HG03575 (cell line): ENCODE measurements at regions not wholly inside any gene's neighbourhood (a gene's known extent, or its start where the extent isn't known, plus 50 kb on each side); places are given as distances from the start of the nearest gene placed in this dataset.

Experiments used
- ATAC-seq: cut with Tn5 transposase; IDR thresholded peaks from one replicate; pipeline ENCODE4 v1.9.1; 2021; ENCODE audit not compliant: unreplicated experiment, insufficient number of reproducible peaks, low FRiP score; ENCODE audit errors: extremely low read depth

DNA sequence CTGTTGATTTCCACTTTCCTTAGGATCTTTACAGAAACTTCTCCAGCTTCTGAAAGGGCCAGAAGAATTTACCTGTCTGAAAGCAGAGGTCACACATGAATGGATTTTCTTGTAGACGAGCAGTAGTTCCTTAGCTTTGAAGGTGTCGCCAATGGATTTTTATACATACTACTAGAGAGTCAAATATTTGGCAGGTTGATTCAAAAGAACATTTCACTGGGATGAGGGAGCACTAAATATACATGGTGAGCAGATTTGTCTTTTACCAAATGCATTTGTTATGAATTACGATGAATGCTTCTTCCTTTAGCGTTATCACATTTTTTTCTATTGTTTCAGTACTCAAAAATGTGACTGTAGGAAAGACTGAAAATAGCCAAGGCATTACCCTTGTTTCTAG, 162.3 kb downstream of the PAX1 start:
- ATAC-seq = no peak

DNA sequence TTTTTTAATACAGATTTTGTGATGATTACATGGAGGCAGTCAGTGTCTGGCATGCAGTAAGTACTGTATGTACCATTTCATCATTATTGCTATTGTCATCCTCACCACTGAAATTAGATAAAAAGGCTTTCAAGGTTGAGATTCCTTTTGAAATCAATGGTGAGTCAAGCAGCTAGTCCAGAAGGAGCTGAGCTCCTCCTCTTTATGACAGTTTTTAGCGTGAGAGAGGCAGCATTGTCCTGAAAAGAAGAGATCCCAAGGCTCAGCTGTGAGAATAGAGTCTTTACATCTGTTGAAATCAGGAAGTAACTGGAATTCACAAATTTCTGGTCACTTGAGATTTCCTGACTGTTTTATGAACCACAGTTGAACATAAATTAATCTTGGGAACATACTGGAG, 161.9 kb downstream of the PAX1 start:
- no peak for ATAC-seq

DNA sequence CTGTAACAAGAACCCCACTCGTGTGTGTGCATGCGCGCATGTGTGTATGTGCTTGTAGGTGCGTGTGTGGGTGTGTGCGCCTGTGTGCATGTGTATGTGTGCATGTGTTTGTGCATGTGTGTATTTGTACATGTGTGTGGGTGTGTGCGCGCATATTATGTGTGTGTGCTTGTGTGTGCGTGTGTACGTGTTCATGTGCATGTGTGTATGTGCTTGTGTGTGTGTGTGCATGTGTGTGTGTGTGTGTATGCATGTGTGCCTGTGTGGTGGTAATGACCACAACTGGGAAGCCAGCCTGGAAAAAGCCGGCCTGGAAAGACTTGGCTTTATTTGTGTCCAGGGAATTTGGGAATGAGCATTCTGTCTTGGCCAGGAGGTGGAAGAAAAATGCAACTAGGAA, 157.5 kb downstream of the PAX1 start:
- ATAC-seq = no peak

DNA sequence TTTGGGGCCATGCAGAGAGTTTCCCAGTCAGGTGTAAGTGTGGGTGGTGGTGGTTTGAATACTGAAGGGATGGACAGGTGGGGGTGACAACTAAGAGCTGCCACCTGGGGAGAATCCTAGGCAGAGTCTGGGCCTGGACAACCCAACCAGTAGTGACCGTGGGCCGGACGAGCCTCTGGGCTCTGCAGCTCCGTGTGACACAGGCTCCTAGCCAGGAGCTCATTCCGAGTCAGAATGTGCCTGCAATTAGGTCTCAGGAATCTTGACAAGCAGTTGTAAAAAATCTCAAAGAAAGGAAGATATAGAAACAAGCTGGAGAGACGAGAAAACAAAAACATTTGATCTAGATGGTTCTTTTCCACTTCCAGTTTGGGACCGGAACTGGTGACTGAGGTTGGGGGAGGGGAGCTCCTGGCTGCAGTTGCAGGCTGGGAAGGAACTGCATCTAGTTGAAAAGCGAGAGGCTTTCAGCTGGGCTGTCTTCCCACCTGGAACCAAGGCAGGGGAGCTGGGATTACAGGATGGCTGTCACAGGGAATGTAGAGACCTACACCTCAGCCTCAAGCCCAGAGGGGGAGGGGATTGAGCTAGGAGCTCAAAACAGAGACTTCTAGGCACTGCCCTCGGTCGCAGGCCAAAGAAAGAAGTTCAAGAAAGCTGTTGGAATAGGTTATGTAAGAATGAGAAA, 156.9 kb downstream of the PAX1 start:
- ATAC-seq = no peak

DNA sequence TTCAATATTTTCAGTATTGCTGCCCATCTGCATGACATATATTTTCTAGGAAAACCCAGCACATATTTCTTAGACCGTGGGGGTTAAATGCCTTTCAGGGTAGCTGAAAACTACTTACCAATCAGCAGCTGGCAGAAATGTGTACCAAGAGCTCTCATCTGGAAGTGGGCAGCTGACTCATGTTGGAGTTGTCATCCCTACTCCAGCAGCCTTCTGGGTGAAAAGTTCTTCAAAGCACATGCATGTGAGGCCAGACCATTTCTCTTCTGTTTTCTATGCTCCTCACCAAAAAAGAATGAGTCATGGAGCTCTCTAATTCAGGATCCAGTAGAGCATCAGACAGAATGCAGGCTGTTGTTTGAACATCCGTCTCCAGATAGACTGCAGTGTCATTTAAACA, 135.5 kb downstream of the PAX1 start:
- ATAC-seq = no peak

DNA sequence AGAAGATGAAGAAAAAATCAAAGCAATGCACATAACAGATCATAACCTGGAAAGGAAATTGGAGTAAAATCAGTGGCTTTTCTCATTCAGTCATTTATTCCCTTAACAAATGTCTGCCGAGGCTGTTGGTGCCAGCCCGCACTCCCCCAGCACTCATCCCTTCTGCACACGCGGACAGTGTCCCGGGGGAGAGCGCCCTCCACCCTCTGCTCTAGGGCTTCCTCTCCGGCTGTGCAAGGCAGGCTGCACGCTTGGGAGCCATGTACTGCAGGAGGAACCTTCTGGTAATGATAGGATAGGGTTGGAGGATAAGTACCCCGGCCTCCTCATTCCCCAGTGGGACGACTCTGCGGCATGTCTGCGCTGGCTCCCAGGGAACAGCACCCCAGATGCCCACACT, 134.5 kb downstream of the PAX1 start:
- no peak for ATAC-seq

DNA sequence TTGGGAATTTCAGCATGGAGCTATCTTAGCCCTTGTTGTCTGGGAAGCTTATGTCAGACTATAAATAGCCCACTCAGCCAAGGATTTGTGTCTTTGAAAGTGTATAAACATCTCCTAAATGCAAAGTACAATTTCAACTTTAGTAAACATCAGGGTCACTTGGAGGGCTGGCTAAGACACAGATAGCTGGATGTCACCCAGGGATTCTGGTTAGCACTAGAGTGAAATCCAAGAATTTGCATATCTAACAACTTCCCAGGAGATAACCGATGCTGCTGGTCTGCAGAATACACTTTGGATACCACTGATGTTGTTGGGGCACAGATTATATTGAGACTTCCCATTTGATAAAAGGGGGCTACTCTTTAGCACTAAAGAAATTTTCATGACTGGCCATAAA, 130.9 kb downstream of the PAX1 start:
- no peak for ATAC-seq

DNA sequence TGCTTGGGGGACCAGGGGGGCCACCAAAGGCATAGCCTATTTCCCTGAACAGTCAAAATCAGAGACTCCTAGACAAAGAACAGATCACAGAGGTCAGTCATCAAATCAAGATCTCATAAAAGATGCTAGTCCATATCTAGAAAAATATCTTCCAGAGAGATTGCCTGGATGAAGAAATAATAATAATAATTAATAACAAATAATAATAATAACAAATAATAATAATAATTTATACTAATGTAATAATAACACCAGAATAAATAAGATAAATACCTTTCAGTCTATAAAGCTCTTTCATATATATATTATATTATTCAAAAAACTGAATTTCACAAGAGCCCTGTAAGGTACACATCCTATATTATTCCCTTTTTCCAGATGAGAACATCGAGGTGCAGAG, 129.6 kb downstream of the PAX1 start:
- no peak for ATAC-seq

DNA sequence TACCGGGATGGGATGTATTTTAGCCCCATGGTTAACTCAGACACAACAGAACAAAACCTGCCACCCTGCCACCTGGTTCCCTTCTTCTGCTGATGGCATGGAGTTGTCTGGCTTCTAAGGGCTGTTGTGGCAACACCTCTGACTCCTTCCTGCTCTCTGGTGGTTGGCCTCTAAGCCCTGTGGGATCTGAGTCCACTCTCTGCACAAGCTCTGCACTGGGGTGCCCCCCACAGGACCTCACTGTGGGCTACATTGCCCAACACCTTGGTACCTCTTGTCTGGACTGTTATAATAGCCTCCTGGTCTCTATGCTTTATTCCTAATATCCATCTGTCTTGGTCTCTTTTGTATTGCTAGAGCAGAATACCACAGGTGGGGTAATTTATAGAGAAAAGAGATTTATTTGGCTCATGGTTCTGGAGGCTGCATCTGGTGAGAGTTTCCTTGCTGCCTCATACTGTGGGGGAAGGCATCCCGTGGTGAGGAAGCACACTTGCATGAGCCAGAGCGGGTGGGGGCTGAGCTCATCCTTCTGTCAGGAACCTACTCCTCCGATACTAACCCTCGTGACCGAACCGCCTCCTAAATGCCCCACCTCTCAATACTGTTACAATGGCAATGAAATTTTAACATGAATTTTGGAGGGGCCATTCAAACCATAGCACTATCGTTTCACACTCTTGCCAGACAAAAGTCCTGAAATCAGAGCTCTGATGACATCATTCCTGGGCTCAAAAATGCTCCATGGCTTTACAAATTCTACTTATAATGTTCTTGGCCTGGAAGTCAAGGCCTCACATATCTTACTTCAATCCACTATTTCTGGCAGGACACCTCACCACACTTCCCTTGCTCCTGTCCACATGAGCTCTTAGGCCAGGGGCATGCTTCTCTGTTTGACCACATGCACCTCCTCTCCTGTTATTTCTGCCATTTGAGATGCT, 127.2 kb downstream of the PAX1 start:
- no peak for ATAC-seq

DNA sequence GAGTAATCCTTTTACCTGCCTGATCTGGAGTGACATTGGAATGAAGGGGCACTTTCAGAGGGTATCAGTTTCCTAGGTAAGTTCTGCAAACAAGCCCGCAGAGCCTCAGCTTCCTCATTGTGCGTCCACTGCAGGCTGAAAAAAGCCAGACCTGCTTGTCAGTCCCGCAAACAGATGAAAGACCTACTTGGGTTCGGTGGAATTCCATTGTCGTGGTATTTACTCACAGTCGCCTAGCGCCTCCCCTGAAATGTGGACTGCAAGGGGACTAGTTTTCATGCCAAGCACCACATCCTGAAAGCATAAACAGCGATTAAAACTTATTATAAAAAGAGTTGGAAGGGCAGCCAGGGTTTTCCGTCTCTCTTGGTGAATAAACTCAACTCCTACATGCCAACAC, 121.5 kb downstream of the PAX1 start:
- no peak for ATAC-seq

DNA sequence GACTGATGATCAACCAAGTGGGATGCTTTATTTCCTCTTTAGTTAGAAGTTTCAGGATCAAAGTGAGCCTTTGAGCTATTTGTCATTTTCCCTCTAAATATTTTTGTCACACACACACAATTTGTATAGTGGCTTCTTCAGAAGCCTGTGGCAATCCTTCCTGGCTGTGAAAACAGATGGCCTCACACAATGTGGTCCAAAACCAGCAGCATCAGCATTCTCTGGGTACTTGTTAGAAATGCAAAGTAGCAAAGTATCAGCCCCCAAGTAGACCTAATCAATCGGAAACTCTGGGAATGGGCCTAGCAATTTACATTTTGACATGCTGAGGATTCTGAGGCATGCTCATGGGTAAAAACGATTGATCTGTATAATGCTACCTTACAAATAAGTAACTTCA, 115.9 kb downstream of the PAX1 start:
- ATAC-seq = no peak

DNA sequence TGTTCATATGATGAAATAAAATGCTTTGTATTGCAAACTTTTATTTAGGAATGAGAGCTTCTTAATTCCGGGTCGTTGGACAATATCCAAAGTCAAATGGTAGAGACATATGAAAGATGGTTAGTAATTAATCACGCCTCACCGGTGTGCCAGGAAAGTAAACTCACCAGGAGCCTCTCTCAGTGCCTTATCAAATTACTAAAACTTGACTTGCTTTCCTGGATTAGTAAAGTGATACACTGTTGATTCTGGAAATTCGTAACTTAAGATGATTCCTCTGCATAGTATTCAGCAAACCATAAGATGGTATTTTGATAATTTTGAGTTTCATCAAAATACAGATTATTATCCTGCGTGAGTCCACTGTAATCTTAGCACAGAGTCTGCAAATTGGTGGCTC, 115.2 kb downstream of the PAX1 start:
- no peak for ATAC-seq

DNA sequence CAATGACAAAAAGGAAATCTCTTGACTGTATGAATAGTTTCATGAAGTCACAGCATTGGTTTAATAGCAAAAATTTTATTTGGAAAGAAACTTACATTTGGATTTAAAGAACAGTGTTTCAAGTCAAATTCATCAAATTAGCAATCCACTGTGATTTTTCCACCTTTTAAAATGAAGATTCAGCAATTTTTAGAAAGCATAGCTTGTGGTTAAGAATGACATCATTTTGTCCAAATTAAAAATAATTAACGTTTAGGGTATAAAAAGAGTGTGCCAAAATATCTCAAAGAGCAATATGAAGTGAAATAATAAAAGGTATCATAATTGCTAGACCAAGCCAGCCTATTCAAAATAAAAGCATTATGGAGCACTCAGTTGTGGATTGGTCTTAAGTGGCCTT, 114.6 kb downstream of the PAX1 start:
- ATAC-seq = no peak

DNA sequence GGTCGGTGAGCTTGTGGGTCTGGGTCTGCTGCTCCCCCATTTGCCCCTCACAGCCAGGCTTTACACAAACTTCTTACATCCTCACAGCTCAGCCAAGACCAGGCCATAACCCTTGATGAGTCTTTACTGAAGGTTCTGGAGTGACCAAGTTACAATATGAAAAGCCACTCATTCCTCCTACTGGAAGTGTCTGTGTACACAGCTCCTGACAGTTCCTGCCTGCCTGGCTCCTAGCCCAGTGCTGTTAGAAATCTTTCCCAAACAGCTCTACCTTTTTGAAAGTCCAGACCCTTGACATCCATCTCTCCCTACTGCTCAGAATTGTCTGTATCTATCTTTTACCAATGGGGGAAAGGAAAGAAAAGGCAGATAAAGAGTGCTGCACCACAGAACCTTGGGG, 106.9 kb downstream of the PAX1 start:
- no peak for ATAC-seq

DNA sequence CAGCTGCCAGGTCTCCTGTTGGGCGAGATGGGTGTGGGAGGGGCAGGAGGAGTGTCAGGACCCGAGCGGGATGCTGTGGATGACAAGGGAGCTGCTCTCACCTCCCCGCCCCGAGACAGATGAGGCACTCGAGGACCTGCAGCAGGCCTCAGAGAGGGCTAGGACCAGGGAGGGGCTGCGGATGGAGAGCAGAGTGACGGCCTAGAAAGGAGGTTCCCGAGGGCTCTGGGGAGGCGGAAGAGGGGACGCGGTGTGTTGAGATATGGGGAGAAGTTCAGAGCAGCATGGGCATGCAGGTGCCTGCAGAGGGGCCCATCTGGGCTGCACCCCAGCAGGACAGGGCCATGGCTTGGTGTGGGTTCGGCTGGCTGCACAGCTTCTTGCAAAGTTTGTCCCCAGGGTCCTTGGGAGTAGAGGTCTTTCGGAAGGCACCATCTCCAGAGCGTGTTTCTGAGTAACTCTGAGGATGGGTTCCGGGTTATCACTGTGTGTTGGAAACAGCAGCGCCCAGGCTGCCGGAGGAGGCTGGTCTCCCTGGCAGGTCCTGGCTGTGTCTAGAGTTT, 104.6 kb downstream of the PAX1 start:
- ATAC-seq = no peak

DNA sequence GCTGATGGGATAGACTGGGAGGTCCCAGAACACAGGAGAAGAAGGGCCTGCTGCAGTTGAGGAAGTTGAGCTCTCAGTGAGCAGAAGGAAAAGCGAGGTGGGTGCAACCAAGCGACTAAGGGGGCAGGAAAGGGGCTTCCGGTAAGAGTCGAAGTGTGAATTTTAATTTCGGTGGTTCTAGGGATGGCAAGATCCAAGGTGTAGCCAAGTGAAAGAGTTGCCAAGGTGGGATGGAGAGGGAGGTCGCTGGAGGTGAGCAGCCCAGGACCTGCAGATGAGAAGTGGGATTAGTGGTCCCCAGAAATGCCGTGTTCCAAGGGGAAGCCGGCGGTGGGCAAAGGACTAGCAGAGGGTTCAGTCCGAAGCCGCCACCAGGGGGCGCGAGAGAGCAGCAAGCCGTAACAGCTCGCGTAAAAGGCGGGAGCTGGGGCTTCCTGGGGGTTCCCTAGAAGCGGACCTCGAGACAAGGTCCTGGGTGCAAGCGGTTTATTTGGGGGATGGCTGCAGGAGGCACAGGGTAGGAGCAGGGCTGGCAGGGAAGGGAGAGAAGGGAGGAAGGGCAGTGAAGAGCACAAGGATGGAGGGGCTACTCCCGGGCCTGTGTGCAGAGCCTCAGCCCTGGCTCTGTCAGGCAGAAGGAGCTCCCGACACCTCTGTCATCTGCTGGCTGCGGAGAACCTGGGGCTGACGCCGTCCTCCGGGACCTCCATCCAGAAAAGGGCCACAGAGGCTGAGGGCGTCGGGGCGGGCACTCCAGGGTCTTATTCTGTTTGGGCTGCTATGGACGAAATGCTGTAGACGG, 103.6 kb downstream of the PAX1 start:
- ATAC-seq = no peak

DNA sequence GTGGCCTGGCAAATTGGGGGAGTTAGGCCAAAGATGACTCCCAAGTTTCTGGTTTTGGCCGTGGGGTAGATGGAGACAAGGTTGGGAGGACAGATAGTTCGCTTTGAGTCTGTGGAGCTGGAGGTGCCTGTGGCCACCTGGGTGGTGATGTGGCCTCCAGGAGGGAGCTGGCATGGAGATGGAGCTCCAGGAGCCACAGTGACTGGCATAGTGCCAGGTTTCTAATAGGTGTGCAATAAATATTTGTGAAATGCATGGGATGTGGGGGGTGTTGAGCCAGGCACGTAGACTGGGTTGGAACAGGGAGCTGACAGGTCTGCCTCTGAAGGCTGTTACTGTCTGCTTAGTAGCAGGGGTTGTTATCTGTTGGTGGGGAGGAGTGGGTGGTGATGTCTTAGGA, 102.7 kb downstream of the PAX1 start:
- no peak for ATAC-seq

DNA sequence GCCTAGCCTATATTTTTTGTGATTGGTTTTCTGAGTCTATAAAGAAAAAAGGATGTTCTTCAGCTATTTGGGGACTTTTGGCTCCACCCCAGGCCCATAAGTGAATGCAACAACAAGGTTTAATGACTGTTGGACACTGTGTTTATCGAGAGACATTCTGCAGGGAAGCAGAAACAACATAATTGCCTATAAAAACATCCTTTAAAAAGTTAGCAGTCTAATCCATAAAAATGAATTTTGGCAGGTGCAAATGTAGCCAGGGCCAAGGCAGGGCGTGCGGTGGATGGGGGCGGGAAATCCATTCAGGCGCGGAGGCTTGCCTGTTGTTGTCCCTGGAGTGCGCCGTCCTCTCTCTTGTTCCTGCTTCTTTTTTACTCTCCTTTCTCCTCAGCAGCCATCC, 99.3 kb downstream of the PAX1 start:
- ATAC-seq = no peak

DNA sequence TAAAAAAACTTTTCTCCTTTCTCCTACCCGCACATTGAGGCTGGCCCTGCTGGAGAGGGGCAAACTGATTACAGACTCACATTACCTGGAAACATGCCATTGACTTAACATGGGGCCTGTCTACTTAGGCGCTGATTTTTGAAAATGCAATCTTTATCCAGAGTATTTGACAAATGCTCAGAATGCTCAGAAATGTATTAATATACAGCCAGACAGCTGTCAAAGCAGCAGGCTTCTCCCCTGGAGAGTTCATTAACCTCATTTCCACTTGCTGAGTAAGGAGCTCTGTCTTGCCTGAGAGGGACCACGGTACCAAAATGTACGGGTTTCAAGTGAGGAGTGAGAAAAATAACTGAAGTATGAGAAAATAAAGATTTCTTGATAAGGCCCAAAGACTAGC, 95.7 kb downstream of the PAX1 start:
- ATAC-seq = no peak
